HG03095 (cell line): ENCODE measurements at regions not wholly inside any gene's neighbourhood (a gene's known extent, or its start where the extent isn't known, plus 50 kb on each side); places are given as distances from the start of the nearest gene placed in this dataset.

Experiments
- ATAC-seq: cut with Tn5 transposase; IDR thresholded peaks from one replicate; pipeline ENCODE4 v1.9.1; 2021; ENCODE audit warnings: moderate library complexity; ENCODE audit not compliant: unreplicated experiment

- ATAC-seq, result no peak
Observed at GRCh38 chr16:49129935-49130334, 151.7 kb downstream of the CBLN1 start.

DNA sequence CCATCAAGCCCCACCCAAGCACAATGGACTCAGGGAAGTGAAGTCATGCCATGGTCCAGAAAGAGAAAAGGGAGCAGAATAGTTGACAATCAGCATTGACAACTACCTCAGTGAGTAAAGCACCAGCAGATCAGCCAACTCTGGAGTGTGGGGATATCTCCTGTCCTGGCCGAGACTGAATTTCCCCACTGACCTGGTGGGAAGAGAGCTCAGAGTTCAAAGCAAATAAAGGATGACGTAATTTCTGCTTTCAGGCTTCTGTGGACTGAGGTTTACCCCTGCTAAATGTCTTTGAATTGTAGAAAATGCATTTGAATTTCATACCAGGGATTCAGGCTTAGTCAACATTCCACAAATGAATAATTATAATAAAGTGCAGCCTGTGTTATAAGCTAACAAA lies 152.9 kb downstream of the CBLN1 start:
- no peak for ATAC-seq

GRCh38 chr16:49127103-49127502 lies 154.5 kb downstream of the CBLN1 start:
- no peak for ATAC-seq

DNA sequence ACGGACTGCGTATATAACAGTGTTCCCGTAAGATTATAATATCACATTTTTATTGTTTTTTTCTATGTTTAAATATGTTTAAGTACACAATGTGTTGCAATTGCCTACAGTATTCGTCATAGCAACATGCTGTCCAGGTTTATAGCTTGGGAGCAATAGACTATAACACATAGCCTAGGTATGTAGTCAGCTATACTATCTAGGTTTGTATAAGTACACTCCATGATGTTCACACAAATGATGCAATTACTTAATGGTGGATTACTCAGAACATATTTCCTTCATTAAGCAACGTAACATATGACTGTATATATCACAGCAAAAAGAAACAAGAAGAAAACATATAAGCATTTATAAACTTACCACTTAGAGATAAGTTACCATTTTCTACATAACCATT lies 160.0 kb downstream of the CBLN1 start:
- ATAC-seq, result no peak

GRCh38 chr16:49120631-49121030 lies 161.0 kb downstream of the CBLN1 start:
- no peak for ATAC-seq

- no peak for ATAC-seq
Observed at GRCh38 chr16:49116873-49117272, 164.8 kb downstream of the CBLN1 start.

DNA sequence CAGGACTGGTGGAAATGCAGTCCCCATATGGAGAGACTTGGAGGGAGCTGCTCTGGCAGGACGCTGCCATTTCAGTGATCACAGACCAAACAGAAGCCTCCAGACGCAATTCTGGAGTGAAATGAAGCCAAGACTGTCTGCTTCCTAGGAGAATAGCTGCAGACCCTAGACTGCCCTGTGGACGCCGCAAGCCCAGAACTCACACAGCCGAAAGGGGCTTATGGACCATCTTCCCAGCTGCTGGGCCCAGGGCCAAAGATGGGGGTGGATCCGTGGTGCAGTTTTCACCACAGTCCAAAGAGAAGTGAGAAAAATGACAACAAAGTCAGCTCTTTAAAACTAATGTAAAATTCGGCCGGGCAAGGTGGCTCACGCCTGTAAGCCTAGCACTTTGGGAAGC lies 165.7 kb downstream of the CBLN1 start:
- ATAC-seq, result no peak

DNA sequence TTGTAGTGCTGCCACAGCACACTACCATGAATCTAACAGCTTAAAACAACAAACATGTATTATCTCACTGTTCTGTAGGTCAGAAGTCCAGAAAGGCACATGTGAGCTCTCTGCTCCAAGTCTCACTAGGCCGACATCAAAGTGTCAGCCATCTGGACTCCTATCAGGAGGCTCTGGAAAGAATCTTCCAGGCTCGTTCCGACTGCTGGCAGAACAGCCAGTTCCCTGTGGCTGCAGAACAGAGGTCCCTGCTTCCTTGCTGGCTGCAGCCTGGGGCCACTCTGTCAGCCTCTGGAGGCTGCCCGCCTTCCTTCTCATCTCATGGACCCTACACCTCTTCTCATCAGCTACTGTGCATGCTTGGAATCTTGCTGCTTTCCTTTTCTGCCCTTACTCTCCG lies 168.9 kb downstream of the CBLN1 start:
- ATAC-seq, result no peak

DNA sequence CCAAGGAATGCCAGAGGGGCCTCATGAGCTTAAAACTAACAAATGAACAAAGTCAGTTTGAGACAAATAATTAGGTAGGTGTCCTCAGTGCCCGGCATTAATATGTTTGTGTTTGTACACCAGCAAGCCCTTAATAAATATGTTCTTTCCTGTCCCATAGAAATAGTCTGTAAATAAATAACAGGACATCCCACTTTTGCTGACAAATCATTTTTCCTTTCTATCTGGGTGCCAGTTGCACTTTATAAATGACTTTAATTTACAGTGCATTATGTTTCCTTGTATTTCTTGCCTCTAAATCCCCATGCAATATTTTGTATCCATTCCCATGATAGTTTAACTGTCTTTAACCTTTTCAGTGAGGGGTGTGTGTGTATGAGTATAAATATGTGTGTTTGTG lies 170.3 kb downstream of the CBLN1 start:
- no peak for ATAC-seq

GRCh38 chr16:49108611-49109010 lies 173.0 kb downstream of the CBLN1 start:
- ATAC-seq, result no peak

DNA sequence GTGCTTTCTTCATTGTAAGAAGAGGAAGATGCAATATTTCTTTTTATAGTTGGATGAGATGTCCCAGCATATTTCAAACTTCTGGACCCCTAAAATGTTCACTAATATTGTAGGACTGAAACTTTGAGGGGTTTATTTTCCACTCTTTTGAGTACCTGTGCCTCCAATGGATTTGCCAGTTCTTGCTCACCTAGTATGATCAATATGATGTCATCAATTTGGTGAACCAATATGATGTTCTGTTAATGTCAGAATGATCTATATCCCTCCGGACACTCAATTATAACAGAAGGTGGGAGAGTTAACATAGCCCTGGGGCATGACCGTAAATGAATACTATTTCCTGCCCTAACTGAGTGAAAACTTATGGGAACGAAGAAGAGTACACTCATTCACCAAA lies 178.3 kb downstream of the CBLN1 start:
- no peak for ATAC-seq

DNA sequence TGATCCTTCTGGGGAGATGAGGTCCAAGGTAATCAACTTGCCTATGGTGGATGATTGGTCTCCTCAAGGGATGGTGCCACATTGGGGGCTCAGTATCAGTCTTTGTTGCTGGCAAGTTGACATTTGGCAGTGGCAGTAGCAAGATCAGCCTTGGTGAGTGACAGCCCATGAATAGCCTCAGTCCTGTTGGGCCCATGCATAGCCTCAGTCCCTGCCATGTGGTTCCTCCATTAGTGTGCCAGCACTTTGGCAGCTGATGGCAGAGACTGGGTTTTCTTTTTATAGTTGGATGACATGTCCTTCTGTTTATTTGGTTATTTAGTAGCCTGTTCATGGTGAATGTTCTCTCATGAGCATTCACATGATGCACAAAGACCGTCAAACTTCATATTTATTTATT lies 179.6 kb downstream of the CBLN1 start:
- no peak for ATAC-seq

DNA sequence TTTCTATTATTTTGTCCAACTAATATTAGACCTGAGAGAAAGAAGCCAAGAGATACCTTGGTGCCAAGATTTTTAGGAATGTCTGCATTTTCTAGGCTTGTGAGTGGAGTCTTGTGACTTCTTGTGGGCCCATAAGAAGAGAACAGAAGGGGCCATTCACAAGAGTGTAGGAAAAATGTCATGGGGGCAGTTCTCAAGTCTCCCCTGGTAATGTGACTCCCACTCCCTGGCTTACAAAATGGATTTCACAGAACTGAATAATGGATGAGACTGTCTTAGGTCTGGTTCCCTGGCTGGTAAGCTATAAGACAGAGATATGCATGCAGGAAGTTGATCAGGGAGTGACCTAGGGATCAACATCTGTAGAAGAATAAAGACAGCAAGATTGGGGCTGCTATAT lies 181.3 kb downstream of the CBLN1 start:
- no peak for ATAC-seq

DNA sequence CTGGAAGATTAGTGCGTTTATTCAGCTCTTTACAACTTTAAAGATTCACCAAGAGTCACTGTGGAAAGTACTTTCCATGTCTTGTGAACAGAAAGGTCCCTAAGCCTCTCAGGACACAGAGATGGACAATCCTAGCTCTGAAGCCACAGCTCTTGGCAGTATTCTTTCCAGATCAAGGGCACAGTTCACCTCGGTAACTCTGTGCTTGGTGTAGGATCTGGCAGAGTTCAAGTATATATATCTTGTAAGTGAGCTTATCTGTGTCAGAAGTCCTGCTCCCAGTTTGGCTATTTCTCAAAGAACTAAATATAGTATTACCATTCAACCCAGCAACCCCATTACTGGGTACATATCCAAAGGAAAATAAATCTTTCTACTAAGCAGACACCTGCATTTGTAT lies 183.7 kb downstream of the CBLN1 start:
- ATAC-seq, result no peak

DNA sequence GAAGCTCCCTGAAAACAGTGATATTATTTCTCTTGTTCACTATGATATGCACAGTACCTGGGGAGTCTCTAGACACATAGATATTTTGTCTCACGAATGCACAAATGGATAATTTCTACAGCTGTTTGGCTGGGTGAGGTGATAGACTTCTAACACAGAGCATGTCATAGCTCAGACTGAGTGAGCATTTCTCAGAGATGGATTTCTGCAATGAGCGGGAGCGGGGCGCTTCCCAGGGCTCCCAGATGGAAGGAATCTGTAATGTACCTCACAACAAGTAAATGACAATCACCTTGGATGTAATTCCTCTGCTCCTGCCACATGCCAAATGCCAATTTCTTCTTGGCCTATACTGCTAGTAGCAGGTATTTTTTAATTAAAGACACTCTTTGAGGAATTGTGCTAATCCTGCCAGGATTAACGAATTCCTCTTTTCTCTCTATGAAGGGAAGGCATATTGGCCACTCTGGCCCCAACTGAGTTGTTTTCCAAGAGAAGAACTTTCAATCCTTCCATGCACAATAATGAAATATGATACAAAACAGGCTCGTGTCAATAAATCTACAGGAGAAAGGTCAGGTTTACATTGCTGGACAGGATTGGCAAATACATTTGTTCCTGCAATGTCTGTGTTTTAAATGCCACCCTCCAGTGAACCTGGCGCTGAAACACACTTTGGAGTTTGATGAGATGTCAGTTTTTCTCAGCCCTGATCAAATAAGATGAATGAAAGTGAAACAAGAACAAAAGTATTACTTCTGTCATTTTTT lies 185.3 kb downstream of the CBLN1 start:
- ATAC-seq, result no peak

DNA sequence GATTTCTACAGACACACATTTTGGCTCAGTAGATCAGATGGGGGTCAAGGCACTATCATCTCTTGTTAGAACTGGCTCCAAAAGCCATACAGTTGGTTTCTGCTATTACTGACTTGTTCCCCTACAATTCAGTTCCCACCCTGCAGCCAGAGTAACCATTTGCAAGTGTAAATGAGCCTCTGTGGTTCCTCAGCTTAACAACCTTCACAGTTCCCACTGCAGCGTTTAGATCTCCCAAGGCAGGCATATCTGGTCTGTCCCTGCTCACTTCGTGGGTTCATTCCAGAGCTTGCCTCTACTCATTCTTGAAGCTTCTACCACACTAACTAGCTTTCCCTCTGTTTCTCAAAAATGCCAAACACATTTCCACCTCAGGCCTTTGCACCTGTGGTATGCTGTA lies 186.1 kb downstream of the CBLN1 start:
- no peak for ATAC-seq

GRCh38 chr16:49094471-49094870 lies 187.2 kb downstream of the CBLN1 start:
- ATAC-seq, result no peak

DNA sequence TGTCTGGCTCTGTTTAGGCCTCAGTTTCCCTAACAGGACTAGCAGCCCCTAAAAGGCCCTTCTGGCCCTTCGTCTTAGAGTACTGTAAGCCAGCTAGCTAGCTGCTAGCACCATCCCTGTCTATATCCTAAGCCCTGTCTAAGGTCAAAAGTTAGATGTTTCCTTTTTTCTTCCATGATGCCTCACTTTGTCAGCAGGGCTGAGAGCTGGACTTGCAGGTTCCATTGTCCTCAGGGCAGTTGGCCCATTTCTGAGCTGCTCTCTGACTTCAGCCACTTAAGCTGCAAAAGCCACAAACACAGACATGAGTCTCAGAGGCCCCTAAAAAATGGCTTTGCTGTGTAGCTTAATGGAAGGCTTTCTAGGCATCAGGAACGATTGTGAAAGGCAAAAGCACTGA lies 187.7 kb downstream of the CBLN1 start:
- no peak for ATAC-seq

DNA sequence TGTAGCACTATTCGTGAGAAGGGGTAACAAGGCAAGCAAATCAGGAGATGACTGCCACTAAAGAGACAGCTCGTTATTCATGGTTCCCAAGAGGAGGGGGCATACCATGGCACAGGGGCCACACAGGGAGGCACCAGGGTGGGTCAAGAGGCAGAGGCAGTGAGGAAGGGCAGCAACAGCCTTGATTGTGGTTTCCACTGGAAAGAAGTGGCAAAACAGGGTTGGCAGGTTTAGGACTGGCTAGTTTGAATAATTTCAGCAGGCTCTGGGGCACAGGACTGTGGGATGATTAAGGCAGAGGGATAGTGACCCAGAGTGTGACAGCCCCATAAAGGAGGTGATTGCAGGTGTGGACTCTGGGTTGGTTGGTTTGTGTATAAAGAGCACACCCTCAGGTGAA lies 188.9 kb downstream of the CBLN1 start:
- no peak for ATAC-seq

GRCh38 chr16:49089533-49089932 lies 192.1 kb downstream of the CBLN1 start:
- ATAC-seq, result no peak

DNA sequence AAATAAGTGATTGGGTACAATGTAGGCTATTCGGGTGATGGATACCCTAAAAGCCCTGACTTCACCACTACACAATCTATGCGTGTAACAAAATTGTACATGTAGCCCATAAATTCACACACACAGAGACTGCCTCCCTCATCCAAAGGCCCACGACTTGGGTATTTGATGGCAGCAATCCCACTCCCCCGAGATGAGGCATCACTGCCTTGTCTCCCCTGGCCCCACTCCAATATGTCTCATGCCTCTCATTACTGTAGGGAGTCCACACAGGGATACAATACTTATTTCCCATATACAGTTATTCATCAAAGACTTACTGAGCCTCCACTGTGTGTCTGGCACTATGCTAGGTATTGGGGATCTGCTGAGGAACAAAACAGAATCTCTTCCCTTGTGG lies 192.6 kb downstream of the CBLN1 start:
- no peak for ATAC-seq

DNA sequence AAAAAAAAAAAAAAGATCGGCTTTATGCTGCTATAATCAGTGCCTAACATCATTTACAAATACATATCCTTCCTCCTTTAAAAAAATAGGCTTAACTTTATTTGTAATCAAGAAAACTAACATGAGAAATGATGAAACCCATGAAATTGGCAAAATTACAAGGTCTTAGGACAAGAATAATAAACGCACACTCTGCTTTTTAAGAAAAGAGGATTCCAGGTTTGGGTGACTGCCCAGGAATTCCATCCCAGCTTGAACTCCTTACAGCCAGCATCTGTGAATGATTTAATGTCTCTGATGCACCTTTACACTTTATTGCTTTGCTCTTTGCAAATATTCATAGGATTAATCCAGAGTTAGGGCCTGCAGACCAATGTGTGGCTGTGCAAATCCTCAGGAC lies 196.0 kb downstream of the CBLN1 start:
- no peak for ATAC-seq

GRCh38 chr16:49084628-49085390 lies 196.8 kb downstream of the CBLN1 start:
- no peak for ATAC-seq
